ENCODE measurements at regions not wholly inside any gene's neighbourhood (a gene's known extent, or its start where the extent isn't known, plus 50 kb on each side); places are given as distances from the start of the nearest gene placed in this dataset.

DNA sequence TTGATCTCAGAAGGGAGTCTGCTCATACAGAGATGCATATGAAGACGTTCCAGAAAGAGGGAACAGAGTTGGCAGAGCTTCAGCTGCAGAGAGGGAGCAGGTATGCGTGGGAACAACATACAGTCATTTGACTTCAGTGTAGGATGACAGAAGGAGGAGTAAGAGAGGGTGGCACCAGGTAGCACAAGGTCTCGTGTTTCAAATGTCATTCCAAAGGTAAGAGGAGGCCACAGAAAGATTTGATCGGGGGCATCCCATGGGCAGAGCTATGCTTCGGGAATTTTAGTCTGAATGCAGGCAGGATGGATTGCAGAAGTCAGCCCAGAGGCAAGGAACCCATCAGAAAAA is 367.1 kb downstream of the CDK5RAP2 start:
- no peak for DNase-seq (ENCODE audit: low read depth in 3 of 3)

DNA sequence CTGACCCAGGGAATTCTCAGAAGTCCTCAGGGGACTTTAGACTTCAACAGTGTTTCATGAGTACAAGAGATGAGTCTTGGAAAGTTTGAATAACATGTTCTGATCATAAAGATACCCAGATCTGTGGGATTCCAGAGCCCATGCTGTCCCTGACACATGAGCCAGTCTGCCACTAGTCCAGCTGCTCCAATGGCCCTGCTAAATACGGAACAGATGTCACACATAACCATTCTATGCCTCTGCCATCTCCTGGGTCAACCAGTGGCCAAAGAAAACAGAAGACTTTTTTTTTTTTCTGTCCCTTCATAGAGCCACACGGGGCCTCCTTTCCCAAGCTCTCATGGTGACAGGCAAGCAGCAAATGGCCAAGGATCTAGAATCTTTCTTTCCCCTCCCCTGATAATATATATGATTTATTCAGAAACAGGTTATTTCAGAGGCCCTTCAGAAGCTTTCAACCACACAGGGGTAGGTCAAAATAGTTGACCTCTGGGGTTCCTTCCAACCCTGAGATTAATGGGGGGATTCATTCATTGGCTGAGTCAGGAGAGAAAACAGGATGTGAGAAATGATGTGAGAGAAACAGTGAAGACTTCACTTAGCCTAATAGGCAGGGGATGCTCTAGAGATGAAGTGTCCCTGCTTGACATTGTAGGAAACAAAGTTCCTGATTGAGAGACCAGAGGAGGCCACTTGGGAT is 367.7 kb downstream of the CDK5RAP2 start:
- DNase-seq (ENCODE audit: low read depth in 3 of 3) = no peak

DNA sequence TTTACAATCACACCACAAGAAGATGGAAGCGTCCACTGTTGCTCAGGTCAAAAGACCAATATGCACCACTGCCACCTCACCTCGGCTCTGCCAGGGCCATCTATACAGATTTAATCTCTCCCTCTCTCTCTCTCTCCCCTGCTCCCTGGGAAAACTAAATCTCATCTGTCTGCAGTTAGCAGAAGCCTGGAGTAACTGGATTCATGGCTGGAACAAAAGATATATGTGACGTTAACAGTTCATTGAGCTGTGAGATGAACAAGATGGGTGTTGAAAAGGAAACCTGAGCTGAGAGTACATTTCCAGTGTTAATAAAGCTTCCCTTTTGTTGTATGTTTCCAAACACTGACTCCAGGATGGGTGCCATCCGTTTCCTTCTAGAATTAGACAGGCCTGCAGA is 369.7 kb downstream of the CDK5RAP2 start:
- DNase-seq (ENCODE audit: low read depth in 3 of 3) = no peak

DNA sequence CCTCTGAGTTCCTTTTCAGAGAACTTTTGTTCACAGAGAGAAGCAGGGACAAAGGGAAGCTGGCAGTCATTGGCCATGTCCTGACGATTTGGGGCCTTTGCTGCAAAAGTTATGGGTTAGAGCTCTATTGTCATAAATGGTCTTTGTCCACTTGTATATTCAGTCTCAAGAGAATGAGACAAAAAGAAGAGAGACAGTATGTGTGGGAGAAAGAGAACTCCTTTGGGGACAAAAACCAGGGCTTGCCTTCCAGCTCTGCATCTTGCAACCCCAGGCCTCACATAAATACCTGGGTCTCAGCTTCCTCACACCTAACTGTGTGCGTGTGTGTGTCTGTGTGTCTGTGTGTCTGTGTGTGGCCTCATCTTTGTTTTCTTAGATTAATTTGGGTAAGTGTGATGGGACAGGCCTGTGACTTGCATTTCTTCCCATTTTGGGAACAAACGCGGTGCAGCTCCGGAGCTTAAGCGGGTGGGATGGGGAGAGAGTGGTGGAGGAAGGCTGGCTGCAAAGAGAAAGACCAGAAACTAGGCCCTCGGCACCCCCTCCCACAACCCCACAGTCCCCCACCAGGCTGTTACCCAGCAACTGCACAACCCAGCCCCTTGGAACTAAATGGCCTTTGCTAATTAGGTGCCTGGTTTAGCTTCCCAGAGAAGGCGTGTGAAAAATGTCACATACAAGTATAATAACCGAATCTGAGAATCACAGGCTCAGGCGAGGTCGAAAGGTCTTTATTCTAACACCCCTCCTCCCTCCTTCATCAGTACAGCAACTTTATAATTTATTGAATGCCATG is 376.9 kb downstream of the CDK5RAP2 start:
- no peak for DNase-seq (ENCODE audit: low read depth in 3 of 3)

DNA sequence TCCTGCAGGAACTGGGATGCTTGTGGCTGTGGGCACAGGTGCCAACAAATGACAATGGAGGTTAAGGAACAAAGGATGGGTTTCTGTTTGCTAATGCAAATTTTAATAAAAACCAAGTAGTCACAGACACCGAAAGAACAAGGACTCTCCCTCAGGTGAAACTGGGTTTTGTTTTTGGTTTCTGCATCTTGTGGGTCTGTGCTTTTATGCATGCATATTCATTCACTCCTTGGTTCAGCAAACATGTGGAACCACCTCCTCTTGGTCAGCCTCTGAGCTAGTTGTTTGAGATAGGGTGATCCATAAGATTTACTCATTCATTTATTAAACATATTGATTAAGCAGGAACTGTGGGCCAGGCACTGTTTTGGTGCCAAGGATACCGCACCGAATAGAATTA is 381.9 kb downstream of the CDK5RAP2 start:
- no peak for DNase-seq (ENCODE audit: low read depth in 3 of 3)

DNA sequence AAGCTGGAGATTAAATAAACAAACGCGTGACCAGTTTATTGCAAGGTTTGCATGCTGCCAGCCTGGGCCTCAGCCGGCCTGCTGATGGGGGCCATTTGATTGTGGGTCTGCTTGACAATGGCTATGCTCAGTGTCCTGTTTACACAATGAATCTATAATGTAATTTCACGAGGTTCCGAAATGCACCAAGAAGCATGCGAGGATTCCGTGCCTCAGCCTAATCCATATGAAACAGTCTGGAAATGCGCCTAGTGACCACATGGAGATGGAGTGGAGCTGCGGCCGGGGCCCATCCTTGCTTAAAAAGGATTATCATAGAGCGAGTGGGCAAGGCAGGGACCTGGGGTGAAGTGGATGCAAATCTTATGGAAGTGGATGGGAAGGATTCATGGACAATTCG is 382.4 kb downstream of the CDK5RAP2 start:
- no peak for DNase-seq (ENCODE audit: low read depth in 3 of 3)

DNA sequence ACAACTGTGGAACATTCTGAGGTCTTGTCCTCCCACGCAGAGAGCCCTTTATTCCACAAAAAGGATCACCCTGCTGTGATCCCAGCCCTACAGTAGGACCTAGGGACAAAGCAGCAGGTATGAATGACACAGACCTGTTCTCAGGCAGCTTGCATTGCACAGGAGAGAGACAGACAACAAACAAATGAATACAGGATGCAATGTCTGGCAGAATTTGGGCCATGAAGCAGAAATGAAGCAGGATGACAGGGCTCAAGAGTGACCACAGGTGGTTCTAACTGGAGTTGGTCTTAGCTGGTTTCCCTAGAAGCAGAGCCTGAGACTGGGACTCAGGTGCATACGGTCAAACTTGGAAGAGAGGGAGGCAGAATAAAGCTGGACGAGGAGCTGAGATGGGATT is 388.8 kb downstream of the CDK5RAP2 start:
- no peak for DNase-seq (ENCODE audit: low read depth in 3 of 3)

DNA sequence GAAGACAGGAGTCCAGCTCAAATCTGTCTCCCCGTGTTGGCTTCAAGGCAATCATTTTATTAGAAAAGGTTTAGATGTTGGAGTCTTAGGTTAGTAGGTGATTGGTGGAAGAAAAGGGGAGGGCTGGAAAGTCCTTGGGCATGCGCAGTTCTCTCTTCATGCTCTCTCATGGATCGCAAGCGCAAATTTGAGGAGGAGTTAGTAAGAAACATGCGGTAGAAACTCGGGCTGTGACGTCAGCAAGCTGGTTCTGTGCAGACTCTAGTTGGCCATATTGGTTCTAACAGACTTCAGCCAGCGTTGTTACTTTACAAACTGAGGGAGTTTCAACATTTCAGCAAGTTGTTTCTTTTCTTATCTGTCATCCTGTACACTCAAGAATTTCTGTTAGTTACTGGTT is 392.2 kb downstream of the CDK5RAP2 start:
- DNase-seq (ENCODE audit: low read depth in 3 of 3) = no peak

DNA sequence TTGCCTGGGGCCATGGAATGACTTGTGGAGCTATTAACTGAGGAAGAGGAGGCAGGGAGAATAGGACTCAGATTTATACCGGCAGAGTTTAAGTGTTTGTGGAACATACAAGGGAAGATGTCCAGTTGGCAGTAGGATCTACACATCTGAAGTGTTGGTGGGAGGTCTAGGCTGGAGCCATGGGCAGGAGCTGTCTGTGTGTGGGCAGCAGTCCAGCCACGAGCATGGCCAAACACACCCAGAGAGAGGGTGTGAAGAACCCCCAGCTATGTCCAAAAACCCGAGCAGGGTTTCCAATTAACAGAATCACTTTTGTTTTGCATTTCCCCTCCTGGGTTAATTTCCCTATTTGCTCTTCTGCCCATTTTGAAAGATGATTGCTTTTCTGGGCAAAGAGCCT is 393.7 kb downstream of the CDK5RAP2 start:
- no peak for DNase-seq (ENCODE audit: low read depth in 3 of 3)

DNA sequence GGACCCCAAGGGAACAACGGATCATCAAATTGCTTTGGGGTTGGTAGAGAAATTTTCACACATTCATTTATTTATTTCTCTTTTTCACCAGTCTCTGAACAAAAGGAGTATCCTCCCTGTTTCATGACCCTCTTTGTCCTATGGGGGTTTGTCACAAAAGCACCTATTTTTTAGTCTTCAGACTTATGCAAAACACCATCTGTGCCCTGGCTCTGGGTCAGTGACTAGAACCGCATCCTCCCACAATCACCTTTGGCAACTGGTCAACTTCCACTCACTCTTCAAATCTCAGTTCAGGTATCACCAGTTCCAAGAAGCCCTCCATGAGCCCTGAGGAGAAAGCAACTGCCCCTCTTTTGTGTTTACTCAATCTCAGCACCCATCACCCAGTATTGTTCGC is 395.7 kb downstream of the CDK5RAP2 start:
- no peak for DNase-seq (ENCODE audit: low read depth in 3 of 3)

DNA sequence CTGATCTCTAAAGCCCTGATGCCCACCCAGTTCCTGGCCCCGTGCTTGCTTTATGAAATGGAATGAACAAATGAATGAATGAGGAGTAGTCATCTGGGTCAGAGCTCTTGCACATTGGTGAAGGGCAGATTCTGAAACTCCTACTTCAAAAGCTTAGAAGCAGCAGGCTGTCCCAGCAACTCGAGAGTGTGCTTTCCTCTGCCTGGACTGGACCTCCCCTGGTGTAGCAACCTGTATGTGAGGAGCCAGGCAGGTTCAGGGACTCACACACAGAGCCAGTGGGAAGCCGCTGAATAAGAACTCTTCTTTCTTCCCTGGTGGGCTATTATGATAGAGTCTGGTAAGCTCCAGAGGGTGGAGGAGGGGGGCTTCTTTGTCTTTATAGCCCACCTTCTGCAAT is 396.4 kb downstream of the CDK5RAP2 start:
- DNase-seq (ENCODE audit: low read depth in 3 of 3) = no peak

DNA sequence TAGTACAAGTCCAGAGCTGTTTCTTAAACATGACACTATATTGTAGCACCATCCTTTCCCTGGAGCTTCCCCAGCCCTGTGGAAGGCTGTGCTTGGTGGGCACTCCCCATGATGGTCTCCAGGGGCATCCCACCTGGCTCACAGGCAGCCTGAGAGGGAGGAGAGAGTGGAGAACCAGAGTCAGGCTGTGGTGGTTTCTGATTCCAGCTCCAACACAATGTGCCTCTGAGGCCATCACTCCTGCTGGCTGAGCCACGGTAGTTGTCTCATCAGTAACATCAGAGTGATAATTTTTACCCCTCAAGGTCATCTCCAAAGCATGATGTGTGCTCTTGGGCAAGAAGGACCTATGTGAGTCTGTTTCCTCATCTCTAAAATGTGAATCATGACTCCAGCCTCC is 398.0 kb downstream of the CDK5RAP2 start:
- DNase-seq (ENCODE audit: low read depth in 3 of 3) = no peak

DNA sequence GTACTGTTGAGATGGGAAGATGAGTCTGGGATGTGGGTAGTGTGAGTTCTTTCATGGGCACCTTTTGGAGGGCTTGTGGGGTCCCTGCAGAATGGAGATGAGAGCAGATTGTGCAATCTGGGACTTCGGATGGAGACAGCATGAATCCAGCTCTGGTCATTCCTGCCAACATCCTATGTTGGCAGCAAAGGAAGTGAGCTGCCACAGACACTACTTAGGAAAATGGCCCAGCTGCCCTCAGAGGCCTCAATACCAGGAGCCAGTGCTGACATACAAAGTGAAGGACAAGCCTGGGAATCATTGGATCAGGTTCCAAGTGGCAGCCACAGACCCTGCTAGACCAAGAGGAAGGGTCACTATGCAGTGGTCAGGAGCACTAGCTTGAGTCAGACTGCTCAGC is 402.8 kb downstream of the CDK5RAP2 start:
- no peak for DNase-seq (ENCODE audit: low read depth in 3 of 3)

DNA sequence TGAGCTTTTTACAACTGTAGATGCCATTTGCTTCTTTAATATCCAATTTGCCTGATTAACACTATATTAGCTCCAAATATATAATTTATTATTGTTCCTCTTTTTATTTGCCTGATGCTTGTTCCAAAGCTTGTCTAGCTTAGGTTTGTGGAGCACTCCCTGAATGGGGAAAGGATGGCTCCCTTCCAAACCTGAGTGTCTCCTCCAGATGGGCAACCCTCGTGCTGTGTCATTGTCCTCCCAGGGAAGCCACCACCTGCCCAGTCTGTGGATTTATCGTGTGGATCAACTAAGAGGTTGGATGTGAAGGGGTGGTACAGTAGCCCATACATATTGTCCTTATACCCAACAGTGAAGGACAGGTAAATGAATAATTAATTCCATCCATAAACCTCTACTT is 404.9 kb downstream of the CDK5RAP2 start:
- no peak for DNase-seq (ENCODE audit: low read depth in 3 of 3)

DNA sequence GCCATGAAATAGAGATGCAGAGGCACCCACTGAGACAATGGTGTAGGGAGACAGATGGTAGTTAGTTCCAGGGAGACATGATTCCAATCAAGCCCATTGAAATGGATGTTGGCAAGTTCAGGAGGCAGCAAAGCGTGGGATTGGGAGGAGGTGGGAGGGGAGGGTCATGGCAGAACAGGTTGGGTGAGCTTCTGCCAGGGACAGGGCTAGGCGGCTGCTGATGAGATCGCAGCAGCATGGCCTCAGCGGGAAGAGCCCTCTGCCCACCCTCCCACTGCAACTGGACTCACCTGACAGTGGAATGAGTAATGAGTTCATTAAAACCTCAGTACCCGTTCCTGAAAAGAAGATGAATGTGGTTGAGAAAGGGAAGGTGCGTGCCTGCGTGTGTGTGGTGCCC is 418.2 kb downstream of the CDK5RAP2 start:
- no peak for DNase-seq (ENCODE audit: low read depth in 3 of 3)

DNA sequence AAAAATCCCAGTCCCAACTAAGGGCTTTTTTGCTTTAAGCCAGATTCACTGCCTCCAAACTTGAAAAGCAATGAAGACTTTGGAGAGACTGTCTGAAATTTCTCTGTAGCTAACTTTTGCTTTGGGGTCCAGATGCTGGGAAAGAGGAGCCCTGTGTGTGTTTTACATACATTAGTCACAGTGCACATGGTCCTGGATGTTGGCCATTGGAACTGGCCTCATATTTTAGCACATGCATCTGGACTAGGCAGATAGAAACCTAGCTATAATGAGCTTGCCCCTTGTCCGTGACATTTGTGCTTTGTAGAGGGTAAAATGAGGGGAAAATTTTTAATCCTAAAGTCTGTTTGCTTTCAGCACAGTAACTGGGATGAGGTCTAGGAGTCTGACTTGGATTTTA is 421.7 kb downstream of the CDK5RAP2 start:
- DNase-seq (ENCODE audit: low read depth in 3 of 3) = no peak

DNA sequence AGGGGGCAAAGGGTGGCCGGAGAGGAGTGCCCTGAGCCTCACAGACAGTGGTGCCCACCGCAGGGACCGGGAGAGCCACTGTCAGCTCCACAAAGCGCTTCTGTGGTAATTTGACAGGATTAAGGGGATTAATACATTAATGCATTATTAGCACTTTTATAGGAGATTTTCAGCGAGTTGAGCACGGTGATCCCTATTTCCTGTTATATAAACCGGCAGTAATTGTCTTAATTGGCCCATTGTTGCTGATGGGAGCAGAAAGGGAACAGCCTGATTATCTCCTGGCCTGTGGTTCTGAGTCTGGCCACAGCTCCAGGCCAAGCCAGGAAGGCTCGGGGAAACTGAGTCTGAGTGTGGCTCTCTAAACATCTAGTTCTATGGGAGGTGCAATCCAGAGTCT is 423.6 kb downstream of the CDK5RAP2 start:
- no peak for DNase-seq (ENCODE audit: low read depth in 3 of 3)

DNA sequence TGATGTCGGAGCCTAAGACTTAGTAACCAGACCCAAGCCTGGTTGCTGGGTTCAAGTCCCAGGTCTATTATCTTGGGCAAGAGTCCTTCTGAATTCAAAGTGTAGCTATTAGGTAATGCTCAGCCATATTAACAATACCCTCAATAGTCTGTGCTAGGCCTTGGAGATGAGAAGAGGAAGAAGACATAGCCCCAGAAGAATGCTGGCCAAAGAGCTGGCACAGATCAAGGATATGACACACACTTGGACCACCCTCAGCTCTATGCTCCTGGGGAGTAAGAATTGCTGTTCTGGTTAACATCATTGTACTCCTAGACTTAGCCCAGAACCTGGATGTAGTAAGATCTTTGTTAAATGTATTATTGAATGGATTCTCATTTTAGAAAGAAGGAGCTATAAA is 426.7 kb downstream of the CDK5RAP2 start:
- DNase-seq (ENCODE audit: low read depth in 3 of 3) = no peak

DNA sequence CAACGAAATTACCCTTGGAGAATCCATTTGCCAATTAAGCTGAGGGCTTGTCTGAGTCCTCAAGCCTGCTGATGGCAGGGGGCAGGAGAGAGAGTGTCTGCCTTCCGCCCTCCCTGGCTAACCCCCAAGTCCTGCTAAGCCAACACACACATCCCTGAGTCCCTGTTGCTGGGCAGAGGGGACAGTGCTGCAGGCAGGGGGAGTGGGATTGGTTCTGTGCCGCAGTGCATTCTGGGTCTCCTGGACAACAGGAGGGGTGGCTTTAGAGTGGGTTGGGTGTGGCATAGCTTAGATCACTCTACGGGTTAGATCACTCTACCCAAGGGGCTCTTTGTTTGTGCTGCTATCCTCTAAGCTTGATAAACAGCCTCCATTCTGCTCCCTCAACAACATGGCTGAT is 427.7 kb downstream of the CDK5RAP2 start:
- DNase-seq (ENCODE audit: low read depth in 3 of 3) = no peak

DNA sequence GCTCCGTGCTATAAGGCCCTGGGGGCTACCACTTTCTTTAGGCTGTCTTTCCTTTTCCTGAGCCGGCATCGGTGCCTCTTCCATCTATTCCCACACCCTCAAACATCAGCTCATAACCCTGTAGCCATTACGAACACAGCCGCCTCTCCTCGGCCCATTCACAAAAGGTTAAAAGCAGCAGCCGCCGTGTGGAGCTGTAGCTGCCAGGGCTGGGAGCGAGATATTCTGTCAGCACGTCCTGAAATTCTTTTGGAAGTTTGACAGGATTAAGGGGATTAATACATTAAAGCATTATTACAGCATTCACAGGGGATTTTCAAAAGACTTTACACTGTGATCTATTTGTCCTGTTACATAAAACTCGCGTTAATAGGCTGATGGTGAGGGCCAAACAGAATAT is 428.2 kb downstream of the CDK5RAP2 start:
- DNase-seq (ENCODE audit: low read depth in 3 of 3) = no peak

DNA sequence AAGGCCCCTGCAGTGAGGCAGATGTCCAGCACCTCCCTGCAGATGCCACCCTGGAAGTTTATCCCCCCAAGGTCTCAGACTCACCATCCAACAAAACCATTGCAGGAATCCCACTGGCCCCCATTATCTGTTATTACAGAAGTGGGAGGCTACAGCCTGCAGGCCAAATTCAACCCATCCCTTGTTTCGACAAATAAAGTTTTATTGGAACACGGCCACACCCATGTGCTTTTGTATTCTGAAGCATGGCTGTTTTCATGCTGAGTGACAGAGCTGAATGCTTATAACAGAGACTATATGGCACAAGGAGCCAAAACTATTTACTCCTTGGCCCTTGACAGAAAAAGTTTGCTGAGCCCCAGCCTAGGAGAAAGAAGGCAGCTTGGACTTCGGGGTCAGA is 428.8 kb downstream of the CDK5RAP2 start:
- no peak for DNase-seq (ENCODE audit: low read depth in 3 of 3)

DNA sequence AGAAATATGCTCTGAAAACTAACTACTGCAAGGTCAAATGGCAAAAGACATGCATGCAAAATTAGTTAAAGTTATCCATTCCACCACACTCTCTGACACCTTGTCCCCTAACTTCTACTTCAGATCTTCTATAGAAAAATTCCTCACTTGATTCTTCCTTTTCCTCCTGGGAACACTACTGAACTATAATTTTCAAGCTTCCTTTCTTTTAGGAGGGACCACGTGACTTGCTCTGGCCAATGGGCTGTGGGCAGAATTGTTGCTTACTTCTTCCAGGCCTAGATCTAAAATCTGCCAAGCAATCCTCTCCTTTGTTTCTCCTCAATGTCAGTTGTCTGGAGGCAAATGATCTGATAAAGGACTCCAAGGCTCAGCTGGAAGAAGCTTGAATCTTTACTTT is 441.0 kb downstream of the CDK5RAP2 start:
- DNase-seq (ENCODE audit: low read depth in 3 of 3) = no peak

DNA sequence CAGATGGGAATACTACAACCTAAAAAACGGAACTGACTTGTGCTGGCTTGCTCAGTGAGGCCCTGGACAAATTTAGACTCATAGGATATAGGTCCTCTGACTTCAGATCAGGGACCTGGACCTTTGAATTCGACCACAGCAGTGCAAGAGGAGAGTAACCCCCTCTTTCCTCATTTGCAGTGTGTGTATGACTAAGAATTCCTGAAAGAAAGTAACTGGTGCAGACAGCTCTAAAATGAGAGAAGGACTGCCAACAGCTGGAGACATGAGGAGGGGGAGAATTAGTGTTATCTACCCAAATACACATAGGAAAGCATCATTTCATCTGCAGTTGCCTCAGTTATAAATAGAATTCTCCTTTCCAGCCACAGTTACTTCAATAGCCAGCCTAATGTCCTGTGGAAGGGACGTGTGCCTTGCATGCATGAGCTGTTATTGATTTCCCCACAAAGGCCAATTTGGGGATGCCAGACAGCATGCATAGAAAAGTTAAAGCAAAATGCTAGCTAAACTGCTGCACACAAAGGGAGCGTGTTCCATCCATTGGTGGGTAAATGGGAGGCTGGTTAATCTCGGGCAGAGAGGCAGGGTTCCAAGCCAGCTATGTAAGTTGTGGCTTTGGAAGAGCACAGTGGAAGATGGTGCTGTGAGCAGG is 442.7 kb downstream of the CDK5RAP2 start:
- DNase-seq (ENCODE audit: low read depth in 3 of 3) = no peak

Measured in stimulated activated CD4-positive, alpha-beta T cell treated with anti-CD3 and anti-CD28 coated beads, TNF-alpha, amount 100 ng/mL, for 4 hours (primary cell).